HG02642 (cell line): ENCODE measurements at regions not wholly inside any gene's neighbourhood (a gene's known extent, or its start where the extent isn't known, plus 50 kb on each side); places are given as distances from the start of the nearest gene placed in this dataset.

Experiments
- ATAC-seq: cut with Tn5 transposase; IDR thresholded peaks from one replicate; pipeline ENCODE4 v1.9.1; 2021; ENCODE audit warnings: mild to moderate bottlenecking; ENCODE audit not compliant: unreplicated experiment, poor library complexity

DNA sequence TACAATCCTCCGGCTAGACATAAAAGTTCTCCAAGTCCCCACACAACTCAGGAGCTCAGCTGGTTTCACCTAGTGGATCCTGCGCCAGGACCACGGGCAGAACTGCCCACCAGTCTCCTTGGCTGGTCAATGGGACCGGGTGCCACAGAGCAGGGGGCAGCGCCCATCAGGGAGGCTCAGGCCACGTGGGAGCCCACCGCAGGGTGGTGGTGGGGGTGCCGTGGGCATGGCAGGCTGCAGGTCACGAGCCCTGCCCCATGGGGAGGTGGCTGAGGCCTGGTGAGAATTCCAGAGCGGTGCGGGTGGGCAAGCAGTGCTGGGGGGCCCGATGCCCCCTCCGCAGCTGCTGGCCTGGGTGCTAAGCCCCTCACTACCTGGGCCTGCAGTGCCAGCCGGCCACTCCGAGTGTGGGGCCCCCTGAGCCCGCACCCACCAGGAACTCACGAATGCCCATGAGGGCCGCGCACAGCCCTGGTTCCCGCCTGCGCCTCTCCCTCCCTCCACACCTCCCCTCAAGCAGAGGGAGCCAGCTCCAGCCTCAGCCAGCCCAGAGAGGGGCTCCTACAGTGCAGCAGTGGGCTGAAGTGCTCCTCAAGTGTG lies 1091.9 kb upstream of the TENM4 start:
- ATAC-seq, result no peak

DNA sequence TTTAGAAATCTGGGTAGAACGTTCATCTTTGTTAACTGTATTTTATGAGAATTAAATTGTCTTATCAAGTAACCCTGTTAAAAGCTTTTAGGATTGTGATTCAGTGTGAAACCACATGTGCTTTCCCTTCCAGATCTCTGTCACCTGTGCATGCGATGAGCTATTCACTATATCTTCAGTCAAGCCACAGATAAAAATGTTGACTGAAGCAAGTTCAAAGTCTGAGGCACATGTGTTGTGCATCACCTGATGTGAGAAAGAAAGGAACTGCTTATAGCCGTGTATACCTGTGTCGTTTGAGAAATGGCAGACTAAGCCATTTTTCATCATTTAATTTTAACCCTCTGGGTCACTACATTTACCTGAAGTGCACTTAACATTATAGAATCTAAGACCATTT lies 1088.9 kb upstream of the TENM4 start:
- no peak for ATAC-seq

DNA sequence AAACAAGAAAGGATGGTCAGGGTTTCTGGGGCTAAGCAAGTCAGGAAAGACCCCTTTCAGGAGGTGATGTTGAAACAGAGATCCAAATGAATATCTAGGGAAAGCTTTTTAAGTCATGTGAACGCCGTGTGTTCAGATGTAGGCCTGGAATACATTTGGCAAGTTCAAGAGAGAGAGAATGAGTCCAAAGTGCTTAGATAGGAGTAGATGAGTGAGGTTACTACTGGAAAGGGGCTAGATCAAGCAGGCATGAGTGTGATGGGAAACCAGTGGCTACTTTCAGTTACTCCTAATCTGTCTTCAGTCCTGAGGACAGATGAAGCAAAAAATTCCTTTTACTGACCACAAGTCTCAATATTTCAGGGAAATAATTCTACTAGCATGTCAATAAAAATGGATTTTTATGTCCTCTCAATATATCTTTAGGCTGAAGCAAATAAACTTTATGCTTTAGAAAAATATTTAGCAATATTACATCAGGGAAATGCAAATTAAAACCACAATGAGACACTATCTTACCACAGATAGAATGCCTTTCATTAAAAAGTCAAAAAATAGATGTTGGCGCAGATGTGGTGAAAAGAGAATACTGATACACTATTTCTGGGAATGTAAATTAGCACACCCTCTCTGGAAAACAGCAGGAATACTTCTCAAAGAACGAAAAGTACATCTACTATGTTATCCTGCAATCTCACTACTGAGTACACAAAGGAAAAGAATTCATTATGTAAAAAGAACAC lies 1085.0 kb upstream of the TENM4 start:
- no peak for ATAC-seq

DNA sequence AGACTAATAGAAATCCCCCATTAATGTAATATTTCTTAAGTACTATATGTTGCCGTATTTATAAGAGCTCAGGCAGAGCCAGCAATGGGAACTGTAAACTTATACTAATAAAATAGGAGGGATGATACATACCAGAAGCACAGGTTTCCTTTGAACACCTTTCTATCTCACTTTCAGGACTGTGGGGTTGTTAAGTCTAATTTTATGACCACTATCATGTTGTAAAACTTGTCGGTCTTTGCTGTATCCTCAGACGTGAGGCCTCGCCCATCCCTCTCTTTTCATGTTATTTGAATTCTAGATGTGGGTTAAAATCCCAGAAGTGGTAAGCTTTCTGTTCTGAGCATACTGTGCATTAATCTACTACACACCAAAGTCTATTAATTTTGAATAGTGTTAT lies 1083.5 kb upstream of the TENM4 start:
- no peak for ATAC-seq

DNA sequence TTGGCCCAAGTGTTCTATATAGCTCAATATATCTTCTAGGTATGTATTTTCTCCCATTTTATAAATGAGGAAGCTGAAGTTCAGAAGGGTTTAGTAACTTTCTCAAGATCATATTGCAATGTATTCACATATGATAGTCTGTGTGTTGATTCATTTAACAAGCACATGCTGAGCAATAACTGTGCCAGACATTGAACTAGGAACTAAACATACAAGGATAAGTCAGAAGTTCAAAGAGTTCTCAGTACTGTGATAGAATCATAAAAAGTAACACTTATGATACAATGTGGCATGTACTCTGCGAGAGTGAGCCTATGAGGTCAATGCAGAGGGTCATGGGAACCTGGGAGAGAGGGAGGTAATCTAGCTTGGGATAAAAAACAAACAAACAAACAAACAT lies 1082.2 kb upstream of the TENM4 start:
- no peak for ATAC-seq

DNA sequence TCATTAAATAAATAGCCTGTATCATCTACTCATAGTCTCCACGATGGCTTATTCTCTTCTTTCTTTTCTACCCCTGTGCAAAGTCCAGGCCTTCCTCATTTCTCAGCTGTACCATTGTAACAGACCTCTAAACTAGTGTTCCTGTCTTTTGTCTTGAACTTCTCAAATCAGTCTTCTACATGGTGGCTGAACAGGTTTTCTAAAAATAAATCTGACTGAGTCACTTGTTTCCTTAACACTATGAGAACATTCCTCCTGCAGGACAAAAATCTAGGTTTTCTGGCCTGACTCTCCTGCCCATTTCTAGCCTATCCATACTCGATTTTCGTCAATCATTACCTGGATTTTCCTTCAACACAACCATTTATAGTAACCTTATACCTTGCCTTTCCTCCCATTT lies 1080.8 kb upstream of the TENM4 start:
- no peak for ATAC-seq

DNA sequence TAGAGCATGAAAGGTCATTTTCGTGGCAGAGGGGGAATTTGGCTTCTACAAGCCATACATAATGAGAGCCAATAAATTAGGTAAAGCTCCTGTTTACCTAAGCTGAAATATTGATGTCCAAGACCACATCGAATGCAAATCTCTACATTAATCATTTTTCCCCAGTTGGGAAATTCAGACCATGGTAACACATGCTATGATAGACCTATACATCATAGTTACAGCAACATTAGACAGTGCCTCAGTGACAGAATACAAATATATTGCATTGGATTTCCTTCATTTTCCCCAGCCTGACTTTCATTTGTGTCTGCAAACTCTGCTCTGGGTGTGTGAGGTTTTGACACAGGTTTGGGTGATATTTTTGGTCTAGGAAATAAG lies 1079.7 kb upstream of the TENM4 start:
- ATAC-seq, result no peak

DNA sequence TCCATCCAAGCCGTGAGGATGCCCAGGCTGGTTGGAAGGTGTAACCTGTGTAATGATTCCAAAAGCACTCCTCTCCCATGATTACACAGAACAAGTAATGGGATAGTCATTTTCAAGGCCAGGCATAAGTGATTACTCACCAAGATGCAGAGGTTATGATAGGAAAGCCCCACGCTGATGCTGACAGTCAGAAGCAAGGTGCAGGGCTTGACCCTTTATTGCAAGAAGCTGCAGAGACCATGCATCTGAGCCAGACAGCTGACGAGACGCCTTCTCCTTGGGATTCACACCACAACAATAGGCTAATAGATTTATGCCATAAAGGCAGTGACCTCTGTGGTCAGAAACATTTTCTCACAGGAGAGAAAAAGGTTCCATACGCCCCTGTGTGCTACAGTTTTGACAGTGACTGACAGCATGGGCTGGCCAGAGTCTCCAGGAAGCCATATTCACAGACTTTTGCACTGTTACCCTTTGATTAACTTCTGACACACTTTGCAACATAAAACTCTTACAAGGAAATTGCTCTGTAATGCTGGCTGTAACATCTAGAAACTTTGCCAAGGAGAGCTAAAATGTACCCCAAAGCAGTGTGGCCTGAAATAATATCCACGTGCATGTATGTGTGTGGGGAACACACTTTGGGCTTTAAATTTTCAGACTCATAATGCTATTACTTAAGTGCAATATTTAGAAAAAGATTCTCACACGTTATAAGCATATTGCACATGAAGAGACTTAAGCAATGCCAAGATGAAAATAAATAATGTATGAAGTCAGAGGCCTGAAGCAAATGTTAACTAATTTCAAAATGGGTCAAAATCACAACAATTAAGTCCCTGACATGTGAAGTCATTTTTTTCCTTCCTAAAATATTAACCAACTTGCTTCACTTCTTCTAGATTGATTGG lies 1079.0 kb upstream of the TENM4 start:
- ATAC-seq, result no peak

DNA sequence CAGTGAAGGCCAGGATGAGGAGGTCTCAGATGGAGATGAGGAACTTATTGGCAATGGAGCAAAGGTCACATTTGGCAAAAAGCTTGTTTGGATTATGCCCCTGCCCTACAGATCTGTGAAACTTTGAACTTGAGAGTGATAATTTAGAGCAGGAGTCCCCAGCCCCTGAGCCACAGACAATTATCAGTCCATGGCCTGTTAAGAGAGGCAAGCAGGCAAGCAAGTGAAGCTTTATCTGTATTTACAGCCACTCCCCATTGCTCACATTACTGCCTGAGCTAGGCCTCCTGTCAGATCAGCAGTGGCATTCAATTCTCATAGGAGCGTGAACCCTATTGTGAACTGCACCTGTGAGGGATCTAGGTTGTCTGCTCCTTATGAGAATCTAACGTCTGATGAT lies 1076.9 kb upstream of the TENM4 start:
- ATAC-seq, result no peak

DNA sequence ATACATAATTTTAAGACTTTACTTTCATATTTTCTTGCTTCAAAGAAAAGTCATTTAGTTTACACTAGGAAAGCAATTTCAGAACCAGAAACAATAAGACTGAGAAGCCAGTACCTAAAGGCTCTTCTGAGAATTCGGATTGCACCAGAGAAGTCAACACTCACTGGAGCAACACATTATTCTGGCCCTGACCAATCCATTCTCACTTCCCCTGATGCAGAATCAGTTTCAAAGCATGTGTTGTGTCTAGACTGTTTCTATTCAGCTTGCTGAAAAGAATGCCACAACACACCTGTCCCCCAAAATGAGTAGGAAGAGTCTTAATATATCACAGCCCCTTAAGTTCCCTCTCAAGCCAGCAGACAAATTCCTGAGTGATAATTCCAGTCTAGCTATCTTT lies 1074.3 kb upstream of the TENM4 start:
- no peak for ATAC-seq

DNA sequence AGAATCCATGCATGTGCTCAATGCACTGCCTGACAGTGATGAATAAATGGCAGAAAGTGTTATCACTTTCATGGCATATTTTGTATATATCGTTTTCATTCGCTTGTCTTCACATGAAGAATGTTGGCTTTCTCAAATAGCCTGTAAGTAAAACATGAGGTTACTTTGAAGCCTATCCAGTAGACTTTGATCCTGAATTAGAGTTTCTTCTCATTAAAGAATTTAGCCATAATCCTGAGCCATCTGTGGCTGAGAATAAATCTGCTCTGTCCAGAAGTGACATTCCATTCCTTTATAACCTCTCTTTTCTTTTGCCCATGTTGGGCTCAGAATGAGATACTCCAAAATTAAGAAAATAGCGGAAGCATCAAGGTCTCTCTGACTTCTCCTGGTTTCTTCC lies 1071.7 kb upstream of the TENM4 start:
- ATAC-seq, result no peak

DNA sequence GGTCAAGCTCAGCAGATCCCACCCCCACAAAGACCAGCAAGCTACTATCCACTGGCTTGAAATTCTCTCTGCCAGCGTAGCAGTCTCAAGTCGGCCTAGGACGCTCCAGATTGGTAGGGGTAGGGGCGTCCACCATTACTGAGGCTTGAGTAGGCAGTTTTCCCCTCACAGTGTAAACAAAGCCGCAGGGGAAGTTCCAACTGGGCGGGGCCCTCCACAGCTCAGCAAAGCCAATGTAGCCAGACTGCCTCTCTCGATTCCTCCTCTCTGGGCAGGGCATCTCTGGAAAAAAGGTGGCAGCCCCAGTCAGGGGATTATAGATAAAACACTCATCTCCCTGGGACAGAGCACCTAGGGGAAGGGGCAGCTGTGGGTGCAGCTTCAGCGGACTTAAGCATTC lies 1064.9 kb upstream of the TENM4 start:
- ATAC-seq, result no peak

DNA sequence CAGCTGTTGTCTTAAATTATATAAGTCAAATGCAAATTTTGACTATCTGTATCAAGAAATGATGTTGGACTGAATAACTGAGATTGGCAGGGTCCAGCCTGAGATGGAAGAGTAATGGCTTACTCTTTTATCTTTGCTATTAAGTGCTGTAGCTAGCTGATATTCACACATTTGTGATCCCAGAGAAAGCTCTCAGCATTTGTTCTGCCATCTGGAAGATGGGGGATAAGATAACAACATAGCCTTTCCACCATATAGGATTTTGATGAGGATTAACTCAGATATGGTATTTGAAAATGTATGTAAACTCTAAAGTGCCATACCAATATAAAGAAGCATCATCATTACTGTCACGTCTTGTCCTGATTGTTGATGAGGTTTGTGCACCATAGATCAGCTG lies 1063.2 kb upstream of the TENM4 start:
- no peak for ATAC-seq

DNA sequence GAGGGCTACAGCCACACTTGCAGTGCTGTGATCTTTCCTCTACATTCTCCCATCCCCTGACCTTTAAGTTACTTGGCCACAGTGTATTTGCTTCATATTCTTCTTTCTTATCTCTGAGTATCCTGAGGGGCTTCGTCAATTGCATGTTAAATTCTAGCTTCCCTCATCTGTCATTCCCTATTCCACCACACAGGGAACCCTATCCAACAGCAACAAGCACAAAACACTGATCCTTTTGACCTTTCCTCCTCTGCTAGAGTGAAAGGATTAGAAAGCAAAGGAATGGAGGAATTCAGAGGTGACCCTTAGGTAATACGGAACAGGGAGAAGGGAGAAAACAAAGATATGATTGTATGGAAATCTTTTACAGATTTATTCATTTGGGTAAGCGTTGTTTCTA lies 1061.7 kb upstream of the TENM4 start:
- ATAC-seq, result no peak

DNA sequence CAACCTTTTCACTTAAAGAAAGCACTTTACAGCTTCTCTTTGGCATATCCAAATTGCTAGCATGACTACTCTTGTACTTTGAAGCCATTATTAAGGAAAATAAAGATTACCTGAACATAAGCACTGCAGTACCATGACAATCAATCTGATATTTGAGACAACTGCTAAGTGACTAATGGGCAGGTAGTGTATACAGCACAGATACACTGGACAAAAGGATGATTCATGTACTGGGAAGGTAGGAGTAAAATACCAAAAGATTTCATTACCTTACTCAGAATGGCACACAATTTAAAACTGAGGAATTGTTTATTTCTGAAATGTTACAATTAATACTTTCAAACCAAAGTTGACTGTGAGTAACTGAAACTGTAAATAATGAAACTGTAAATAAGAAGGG lies 1054.3 kb upstream of the TENM4 start:
- ATAC-seq, result no peak

DNA sequence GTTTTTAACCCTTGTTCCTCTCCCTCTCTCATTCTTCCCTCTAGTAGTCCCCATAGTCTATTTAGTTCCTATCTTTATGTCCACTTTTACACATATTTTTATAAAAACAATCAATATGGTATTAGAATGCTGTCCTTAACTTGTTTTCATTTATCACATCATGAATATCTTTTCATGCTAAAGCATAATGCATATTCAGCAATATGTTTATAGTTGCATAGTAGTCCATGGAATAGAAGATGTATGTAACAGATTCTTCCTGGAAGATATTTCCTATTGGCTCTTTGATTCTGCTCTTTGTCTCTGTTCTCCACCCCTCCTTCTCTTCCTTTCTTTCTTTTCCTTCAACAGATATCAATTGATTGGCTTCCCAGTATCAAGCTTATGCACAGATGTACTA lies 1047.1 kb upstream of the TENM4 start:
- no peak for ATAC-seq

DNA sequence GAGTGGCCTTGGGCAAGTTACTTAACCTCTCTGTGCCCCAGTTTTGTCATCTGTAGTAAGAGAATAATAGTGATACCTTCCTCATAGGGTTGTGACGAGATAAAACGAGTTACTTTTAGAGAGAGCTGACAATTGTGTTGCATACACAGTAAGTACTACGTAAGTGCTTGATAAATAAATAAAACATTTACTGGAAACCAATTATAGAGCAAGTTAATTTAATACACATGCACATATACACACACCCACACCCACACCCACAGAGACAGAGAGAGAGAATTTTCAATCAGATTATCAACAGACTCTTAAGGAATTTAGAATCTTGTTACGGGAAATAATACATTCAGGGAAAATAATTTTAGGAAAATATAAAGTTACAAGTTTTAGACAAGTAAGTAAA lies 1045.8 kb upstream of the TENM4 start:
- ATAC-seq, result no peak

DNA sequence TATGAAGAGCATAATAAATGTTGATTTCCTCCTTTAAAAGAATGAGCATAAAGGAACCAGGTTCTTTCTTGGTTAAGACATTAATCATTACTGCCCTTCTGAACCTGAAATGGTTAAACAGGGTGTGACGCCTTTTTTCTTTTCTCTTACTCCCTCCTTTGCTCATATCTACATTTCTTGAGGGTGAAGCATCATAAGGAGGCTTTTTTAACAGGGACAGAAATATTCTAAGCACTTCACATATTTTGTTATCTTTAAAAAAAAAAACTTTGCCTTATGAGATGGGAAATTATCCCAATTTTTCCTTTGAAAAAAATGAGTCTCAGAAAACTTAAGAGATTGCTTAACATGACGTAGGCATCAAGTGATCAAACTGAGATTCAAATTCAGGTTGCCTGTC lies 1036.3 kb upstream of the TENM4 start:
- ATAC-seq, result no peak

DNA sequence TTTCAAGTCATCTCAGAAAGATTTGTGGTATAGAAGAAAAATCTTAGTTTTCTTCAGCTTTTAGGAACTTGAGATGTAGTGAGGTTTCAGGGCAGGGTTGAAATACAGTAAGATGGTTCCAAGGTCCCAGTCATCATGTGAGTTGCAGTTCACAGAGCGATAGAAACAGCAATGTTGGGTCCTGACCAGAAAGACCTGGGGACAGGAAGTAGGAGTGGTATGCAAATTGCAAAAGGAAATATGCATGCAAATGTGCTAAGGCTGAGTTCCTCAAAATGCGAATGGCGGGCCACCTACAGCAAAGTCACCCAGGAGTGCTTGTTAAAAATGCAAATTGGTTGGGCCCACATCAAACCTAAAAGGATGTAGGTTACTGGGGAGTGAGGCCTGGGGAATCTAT lies 1032.7 kb upstream of the TENM4 start:
- ATAC-seq, result no peak

DNA sequence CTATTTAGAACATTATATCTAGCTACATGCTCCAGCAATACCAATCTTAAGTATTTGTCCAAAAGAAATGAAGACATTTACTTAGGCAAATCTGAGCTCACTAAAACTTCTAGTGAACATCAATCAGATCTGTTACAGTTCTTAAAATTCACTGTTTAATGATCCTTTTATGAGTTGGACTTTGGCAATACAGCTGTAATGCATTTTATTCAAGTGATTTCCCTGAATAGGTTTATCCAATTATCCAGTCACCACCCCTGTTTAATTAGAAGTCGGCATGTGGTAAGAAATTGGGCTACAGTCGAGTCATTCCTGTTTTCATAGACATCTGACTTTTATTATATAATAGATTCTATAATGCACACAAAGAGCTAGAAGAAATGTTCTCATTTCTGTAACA lies 1029.0 kb upstream of the TENM4 start:
- no peak for ATAC-seq

DNA sequence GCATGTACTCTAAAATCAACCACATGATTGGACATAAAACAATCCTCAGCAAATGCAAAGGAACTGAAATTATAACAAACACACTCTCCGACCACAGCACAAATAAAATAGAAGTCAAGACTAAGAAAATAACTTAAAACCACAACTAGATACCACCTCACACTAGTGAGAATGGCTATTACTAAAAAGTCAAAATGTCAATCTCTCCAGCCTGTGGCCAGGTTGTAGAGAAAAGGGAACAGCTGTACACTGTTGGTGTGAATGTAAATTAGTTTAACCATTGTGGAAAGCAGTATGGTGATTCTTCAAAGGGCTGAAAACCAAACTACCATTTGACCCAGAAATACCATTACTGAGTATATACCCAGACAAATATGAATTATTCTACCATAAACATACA lies 1025.7 kb upstream of the TENM4 start:
- ATAC-seq, result no peak
